ENCODE measurements at regions not wholly inside any gene's neighbourhood (a gene's known extent, or its start where the extent isn't known, plus 50 kb on each side); places are given as distances from the start of the nearest gene placed in this dataset.

DNA sequence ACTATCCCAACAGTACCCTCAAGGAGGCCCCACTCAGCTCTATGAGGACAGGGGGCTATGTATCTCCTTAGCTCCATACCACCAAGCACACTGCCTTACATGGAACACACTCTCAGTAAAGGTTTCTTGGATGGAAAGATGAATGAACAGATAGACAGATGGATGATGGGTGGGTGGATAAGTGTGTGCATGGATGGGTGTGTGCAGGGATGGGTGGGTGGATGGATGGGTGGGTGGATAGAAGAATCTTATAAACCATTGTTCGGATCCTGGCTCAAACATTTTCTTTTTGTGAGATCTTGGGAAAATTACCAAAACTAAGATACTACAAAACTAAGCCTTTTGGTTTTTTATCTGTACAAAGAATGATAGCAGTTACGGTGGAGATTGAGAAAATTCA, 111.0 kb upstream of the NFIA start:
- Histone ChIP-seq H3K4me1 (ENCODE audit: low read length) (no peaks in the 10 kb centered on the region), H3K9me3 (ENCODE audit: insufficient read depth, low read length) (no peaks in the 10 kb centered on the region), H3K27ac (ENCODE audit: low read length) (no peak overlapping the region), H2AFZ (ENCODE audit: low read depth, low read length) (no peak overlapping the region), H4K20me1 (ENCODE audit: insufficient read depth, low read length) (no peaks in the 10 kb centered on the region), H3K4me3 (ENCODE audit: low read length) (no peak overlapping the region), H3K4me2 (ENCODE audit: low read length) (no peak overlapping the region), H3K36me3 (replicated peaks; ENCODE audit: low read depth, low read length) (no peaks in the 10 kb centered on the region), H3K79me2 (ENCODE audit: low read length) (no peaks in the 10 kb centered on the region), H3K27me3 (ENCODE audit: low read depth, low read length) (peaks cover 4% of the 10 kb centered on the region; the same call in 1 of the 2 replicates), H3K9ac (ENCODE audit: low read length) (no peak overlapping the region)
- TF ChIP-seq, protein P1, sequence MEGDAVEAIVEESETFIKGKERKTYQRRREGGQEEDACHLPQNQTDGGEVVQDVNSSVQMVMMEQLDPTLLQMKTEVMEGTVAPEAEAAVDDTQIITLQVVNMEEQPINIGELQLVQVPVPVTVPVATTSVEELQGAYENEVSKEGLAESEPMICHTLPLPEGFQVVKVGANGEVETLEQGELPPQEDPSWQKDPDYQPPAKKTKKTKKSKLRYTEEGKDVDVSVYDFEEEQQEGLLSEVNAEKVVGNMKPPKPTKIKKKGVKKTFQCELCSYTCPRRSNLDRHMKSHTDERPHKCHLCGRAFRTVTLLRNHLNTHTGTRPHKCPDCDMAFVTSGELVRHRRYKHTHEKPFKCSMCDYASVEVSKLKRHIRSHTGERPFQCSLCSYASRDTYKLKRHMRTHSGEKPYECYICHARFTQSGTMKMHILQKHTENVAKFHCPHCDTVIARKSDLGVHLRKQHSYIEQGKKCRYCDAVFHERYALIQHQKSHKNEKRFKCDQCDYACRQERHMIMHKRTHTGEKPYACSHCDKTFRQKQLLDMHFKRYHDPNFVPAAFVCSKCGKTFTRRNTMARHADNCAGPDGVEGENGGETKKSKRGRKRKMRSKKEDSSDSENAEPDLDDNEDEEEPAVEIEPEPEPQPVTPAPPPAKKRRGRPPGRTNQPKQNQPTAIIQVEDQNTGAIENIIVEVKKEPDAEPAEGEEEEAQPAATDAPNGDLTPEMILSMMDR (IDR thresholded peaks at IDR 0.05; ENCODE audit: low read depth, low read length) = no peak
- TF ChIP-seq EZH2phosphoT487 (IDR thresholded peaks at IDR 0.05; ENCODE audit: low read depth) = no peak

DNA sequence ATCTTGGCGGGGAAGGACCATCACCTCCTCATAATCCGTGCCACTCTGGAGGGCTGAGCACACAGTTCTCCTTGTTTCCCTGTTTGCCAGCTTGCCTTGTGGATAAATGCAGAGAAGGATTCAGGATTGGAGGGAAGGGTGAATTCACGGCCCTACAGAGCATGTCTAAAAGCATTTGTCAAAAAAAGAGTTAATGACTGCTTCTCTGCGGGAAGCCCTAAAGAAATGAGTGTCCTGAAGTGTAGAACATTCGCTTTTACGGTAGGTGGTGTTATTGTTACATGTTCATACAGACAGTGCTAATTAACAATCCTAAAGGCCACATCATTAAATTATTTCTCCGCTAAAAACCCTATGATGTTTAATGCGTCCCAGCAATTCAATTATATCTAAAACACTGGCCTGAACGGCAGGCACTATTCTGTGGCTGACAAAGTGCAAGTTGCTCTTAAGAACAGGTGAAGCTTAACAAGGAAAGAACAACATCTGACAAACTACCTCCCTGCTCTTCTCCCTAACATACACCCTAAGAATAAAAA, 112.3 kb upstream of the NFIA start:
- Histone ChIP-seq H2AFZ (ENCODE audit: low read depth, low read length) (no peak overlapping the region), H3K27ac (ENCODE audit: low read length) (no peak overlapping the region), H3K79me2 (ENCODE audit: low read length) (no peaks in the 10 kb centered on the region), H3K9ac (ENCODE audit: low read length) (no peak overlapping the region), H3K27me3 (ENCODE audit: low read depth, low read length) (peaks cover 4% of the 10 kb centered on the region; the same call in 1 of the 2 replicates), H3K4me1 (ENCODE audit: low read length) (no peaks in the 10 kb centered on the region), H3K4me3 (ENCODE audit: low read length) (no peak overlapping the region), H3K9me3 (ENCODE audit: insufficient read depth, low read length) (no peaks in the 10 kb centered on the region), H4K20me1 (ENCODE audit: insufficient read depth, low read length) (no peaks in the 10 kb centered on the region), H3K36me3 (replicated peaks; ENCODE audit: low read depth, low read length) (no peaks in the 10 kb centered on the region), H3K4me2 (ENCODE audit: low read length) (no peak overlapping the region)
- TF ChIP-seq EZH2phosphoT487 (IDR thresholded peaks at IDR 0.05; ENCODE audit: low read depth) = no peak
- TF ChIP-seq, protein P1 (IDR thresholded peaks at IDR 0.05; ENCODE audit: low read depth, low read length) = peak; percentile 21

DNA sequence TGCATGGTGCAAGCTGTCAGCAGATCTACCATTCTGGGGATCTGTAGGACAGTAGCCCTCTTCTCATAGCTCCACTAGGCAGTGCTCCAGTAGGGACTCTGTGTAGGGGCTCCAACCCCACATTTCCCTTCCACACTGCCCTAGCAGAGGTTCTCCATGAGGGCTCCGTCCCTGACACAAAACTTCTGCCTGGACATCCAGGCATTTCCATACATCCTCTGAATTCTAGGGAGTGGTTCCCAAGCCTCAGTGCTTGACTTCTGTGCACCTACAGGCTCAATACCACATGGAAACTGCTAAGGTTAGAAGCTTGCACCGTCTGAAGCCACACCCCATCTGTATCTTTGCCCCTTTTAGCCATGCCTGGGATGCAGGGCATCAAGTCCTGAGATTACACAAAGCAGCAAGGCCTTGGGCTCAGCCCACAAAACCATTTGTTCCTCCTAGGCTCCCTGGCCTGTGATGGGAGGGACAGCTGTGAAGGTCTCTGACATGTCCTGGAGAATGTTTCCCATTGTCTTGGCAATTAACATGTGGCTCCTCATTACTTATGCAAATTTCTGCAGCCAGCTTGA, 117.0 kb upstream of the NFIA start:
- Histone ChIP-seq H4K20me1 (ENCODE audit: insufficient read depth, low read length) (no peaks in the 10 kb centered on the region), H3K36me3 (replicated peaks; ENCODE audit: low read depth, low read length) (no peaks in the 10 kb centered on the region), H3K27ac (ENCODE audit: low read length) (no peak overlapping the region), H3K4me2 (ENCODE audit: low read length) (no peak overlapping the region), H3K9me3 (ENCODE audit: insufficient read depth, low read length) (no peaks in the 10 kb centered on the region), H3K4me1 (ENCODE audit: low read length) (no peaks in the 10 kb centered on the region), H3K27me3 (ENCODE audit: low read depth, low read length) (peaks cover 3% of the 10 kb centered on the region; the same call in 1 of the 2 replicates), H3K4me3 (ENCODE audit: low read length) (no peak overlapping the region), H3K79me2 (ENCODE audit: low read length) (no peaks in the 10 kb centered on the region), H2AFZ (ENCODE audit: low read depth, low read length) (no peak overlapping the region), H3K9ac (ENCODE audit: low read length) (no peak overlapping the region)
- TF ChIP-seq, protein P1 (IDR thresholded peaks at IDR 0.05; ENCODE audit: low read depth, low read length) = no peak
- no peak for TF ChIP-seq EZH2phosphoT487 (IDR thresholded peaks at IDR 0.05; ENCODE audit: low read depth)

DNA sequence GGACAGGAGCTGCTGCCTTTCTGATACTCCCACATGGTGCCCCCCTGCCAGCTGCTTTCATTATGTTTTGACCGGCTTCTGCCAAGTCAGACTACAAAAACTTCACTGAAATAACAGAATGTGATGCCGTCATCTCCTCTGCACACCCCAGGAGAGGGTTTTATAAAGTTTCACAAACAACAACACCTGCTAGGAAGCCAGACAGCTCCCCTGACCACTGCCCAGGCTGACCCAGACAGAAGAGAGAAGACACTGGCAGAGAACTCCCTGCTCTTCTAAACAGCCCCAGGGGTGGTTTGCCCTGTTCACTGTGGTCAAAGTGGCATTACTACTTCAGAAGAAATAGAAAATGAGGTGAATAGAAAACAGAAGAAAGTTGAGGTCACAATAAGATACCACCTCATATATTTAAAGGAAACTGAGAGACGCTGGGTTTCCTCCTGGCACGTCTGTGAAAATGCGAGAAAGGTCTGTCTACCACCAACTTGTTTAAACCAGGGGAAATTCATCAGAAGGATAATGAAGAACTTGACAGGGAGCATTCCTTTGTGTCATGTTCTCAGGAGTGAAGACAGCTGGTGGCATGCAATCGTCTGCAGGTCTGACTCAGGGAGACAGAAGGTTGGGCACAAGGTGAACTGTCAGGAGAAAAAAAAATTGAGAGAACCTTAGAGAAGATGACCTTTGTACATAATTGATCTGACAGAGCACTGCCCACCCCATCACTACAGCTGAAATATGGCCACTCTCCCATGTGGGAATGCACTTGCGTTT, 119.0 kb upstream of the NFIA start:
- Histone ChIP-seq H3K79me2 (ENCODE audit: low read length) (no peaks in the 10 kb centered on the region), H3K4me2 (ENCODE audit: low read length) (no peak overlapping the region), H3K36me3 (replicated peaks; ENCODE audit: low read depth, low read length) (no peaks in the 10 kb centered on the region), H3K4me1 (ENCODE audit: low read length) (no peaks in the 10 kb centered on the region), H2AFZ (ENCODE audit: low read depth, low read length) (no peak overlapping the region), H3K9ac (ENCODE audit: low read length) (no peak overlapping the region), H3K27me3 (ENCODE audit: low read depth, low read length) (no peaks in the 10 kb centered on the region), H4K20me1 (ENCODE audit: insufficient read depth, low read length) (no peaks in the 10 kb centered on the region), H3K4me3 (ENCODE audit: low read length) (no peak overlapping the region), H3K27ac (ENCODE audit: low read length) (no peak overlapping the region), H3K9me3 (ENCODE audit: insufficient read depth, low read length) (no peaks in the 10 kb centered on the region)
- TF ChIP-seq, protein P1 (IDR thresholded peaks at IDR 0.05; ENCODE audit: low read depth, low read length) = no peak
- TF ChIP-seq EZH2phosphoT487 (IDR thresholded peaks at IDR 0.05; ENCODE audit: low read depth) = no peak

All from OCI-LY3 (cell line).